SHP77 treated with DMSO at 0.1 percent for 48 hours (cell line): ENCODE measurements at regions not wholly inside any gene's neighbourhood (a gene's known extent, or its start where the extent isn't known, plus 50 kb on each side); places are given as distances from the start of the nearest gene placed in this dataset.

Source experiments
- DNase-seq: peaks from one replicate; lab custom pipeline; 2025; lab: John Stamatoyannopoulos, UW

DNA sequence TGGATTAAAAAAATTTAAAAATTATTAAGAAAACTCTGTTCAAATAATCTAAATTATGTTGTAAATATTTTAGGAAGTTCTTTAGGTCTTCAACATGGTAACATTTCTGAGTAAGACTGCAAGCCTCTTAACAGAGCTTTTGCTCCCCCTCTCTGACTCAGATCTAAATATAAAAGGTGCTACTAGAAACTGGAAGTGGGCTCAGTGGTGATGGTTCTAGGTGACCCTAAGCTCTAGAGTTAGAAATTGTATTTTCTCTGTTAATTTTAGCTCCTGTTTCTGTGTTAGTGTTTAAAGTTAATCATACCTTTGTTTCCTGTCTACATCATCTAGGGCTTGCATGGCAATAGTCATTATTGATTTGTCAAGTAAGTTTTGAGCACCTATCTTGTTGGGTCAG, 159.9 kb upstream of the MEIS2 start:
- DNase-seq, result no peak

DNA sequence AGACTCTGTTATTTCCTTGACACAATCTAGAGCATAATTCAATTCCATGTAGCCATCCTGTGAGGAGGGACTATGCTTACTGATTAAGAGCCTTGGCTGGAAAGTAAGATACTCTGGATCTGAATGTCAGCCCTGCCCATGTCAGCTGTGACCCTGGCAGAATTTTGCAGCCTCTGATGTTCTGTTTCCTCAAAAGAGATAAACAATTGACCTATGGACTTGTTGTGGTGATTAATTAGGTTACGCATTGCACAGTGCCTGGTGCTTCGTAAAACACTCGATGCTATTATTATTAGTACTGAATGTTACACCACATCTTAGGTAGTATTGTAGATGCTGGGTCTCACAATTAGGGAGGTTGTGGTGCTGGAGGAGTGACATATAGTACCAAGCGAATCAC, 161.3 kb upstream of the MEIS2 start:
- no peak for DNase-seq

DNA sequence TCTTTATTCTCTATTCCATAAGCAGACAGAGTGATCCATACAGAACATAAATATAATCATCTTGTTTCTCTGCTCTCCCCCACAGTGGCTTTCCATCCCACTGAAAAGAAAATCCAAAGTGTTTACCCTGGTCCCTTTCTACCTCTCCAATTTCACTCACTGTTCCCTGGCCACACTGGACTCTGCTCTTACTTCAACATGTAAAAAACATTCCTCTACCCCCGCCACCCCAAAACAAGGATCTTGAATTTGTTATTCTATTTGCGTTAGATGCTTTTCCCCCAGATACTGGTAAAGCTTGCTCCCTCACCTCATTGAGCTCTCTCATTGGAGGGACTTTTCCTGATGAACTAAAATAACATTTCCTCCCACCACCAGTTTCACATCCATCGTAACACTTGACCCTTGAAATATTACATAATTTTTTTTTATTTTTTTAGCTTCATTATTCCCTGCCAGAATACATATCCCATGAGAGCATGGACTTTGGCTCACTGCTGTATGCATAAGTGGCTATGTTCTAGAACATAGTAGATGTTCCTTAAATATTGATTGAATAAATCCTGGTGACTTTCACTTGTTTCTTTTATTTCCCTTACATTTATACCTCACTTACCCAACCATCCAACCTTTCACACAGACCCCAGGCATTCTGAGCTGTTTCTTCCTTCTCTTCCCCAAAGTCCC, 162.7 kb upstream of the MEIS2 start:
- no peak for DNase-seq

DNA sequence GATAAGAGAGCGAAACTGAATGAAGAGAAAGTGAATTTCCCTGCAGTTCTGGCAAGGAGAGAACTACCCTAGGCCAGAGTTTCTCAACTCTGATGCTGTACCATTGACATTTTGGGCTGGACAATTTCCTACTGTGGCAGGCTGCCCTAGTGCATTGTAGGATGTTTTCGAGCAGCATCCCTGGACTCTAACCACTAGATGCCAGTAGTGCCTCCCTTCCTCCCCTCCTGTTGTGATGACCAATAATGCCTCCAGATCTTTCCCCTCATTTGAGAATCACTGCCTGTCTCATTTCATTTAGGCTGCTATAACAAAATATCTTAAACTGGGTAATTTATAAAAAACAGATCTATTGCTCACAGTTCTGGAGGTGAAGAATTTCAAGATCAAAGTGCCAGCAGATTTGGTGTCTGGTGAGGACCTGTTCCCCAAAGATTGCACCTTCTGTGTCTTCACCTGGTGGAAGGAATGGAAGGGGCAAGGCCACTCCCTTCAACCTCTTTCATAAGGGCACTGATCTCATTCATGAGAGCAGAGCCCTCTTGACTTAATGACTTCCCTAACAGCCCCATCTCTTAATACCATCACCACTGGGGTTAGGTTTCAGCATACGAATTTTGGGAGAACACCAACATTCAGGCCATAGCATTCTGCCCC, 188.9 kb upstream of the MEIS2 start:
- no peak for DNase-seq

DNA sequence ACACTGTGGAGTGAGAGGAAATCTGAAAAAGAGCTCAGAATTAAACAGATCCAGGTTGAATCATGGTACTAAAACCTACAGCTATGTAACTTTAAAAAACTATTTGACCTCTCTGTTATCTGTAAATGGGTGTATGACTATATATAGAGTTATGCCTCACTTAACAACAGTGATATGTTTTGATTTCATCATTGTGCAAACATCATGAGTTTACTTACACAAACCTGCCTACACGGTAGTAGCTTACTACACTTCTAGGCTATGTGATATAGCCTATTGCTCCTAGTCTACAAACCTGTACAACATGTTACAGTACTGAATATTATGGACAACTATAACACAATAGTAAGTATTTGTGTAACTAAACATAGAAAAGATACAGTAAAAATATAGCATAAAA, 191.6 kb upstream of the MEIS2 start:
- no peak for DNase-seq

DNA sequence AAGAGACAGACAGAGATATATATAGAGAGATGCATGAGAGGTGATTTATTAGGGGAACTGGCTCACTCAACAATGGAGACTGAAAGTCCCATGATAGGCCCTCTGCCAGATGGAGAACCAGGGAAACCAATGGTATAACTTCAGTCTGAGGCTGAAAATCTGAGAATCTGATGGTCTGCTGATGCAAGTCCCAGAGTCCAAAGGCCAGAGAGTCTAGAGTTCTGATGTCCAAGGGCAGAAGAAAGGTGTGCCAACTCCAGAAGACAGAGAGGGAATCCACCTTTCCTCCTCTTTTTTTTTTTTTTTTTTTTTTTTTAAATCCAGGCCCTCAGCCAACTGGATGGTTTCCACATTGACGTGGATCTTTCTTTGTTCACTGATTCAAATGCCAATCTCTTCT, 197.9 kb upstream of the MEIS2 start:
- DNase-seq, result no peak

DNA sequence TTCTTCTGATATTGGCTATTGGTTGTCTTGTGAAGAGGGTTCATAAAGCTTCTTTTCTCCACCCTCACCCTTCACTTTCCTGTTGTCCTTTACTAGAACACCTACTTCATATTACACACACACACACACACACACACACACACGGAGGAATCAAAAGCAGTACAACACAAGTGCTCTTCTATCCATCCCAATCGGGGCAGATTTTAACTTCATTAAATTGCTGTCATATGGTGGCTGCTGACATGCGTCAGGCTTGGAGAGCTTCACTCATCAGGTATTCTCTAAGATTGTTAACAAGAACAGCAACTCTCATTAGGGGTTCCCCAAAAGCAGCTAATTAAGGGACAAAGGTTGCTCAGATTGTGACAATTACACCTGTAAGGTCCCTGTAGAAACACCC, 239.1 kb upstream of the MEIS2 start:
- DNase-seq, result no peak

DNA sequence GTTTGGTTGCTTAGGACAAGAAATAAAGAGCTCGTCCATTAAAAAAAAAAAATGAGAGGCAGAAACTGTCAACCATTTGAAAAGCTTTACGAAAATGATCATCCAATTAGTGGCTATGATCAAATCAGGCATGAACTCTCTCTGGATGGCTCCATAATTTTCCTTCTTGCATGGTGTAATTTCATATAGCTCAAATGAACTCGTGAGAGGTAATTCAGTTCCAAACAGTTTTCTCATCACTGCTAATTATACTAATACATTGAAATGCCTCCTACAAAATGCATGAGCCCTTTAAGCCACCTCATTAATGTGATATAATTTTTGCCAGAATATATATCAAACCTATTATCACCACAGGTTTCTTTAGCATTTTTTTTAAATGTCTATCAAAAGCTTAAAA, 239.5 kb upstream of the MEIS2 start:
- DNase-seq, result no peak

DNA sequence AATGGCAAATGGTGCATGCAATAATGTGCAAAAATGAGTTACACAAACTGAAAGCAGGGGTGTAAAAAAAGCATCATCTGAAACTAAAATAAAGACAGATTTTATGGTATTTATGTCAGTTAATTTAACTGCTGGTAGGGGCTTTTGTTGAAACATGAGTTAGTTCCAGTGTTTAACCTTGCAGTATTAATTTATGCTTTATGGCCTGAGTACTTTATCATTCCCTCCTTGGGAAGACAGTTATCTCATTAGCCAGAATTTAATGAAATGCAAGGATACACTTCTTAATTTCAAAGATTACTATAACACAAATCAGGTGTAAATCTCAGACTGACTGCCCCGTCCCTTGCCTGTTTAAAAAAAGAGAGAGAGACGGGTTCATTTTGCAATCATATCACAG, 240.1 kb upstream of the MEIS2 start:
- DNase-seq, result no peak

DNA sequence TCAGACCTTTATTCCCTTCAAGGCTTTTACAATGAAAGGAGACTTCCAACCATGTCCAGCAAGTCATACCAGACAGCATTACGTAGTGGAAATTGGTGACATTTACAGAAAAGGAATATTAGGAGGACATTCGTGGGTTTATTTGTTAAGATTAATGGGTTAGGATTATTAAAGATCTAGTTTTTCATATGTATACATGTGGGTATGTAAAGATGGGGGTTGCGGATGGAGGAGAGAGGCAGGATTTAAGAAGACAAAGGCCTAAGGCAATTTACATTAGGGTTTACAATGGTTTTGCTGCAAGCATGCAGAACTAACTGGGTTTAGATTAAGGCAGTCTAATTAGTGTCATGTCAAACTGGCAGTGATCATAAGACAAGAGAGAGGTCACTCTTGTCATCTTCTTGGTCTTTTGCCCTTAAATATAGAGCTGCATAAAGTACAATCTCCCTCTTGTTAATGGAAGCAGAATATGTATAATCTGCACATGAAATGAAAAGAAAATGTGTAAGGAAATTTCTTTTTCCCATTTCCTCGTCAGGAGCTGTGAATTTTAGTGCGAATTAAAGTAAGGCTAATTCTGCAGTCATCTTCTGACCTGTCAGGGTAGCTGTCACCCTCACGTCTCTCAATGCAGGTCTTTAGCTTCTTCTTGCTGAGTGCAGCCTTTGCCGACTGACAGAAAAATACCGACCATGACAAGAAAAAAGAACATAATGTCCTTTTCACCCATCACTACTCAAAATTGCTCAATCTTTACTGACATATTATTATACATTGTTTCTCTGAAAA, 258.9 kb upstream of the MEIS2 start:
- DNase-seq, result no peak

DNA sequence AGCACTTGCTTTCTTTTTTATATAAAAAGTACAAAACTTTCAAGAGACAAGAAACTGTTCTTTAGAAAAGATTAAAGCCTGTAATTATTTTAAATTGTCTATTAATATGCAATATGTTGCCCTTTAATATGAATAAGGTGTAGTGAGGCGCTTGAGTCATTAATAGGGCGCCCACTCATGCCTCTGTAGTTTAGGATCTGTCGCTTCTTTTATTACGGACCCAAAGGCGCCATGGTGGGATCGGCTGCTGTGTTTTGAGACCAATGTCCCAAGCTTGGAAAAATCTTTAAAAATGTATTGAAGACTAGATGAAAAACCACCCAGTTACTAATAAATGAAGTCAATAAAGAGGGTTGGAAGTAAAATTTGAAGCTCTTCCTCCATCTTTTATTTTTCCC, 259.5 kb upstream of the MEIS2 start:
- DNase-seq, result no peak

DNA sequence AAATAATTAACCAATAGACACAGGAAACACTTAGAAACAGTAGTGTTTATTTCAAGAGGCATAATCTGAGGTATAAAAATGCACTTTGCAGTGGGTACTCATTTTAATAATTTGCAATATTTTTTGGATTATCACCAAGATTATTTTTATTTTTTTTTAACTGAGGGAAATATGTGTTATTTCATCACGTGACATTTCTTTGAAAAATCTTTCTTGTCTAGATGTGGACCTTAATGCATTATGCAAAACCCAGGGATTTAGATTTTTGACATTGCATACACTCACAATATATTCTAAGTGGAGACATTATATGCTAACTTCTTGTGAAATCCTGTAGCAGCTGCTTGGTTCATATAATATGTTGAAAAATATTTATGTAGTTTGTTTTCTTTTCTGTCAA, 260.4 kb upstream of the MEIS2 start:
- no peak for DNase-seq

DNA sequence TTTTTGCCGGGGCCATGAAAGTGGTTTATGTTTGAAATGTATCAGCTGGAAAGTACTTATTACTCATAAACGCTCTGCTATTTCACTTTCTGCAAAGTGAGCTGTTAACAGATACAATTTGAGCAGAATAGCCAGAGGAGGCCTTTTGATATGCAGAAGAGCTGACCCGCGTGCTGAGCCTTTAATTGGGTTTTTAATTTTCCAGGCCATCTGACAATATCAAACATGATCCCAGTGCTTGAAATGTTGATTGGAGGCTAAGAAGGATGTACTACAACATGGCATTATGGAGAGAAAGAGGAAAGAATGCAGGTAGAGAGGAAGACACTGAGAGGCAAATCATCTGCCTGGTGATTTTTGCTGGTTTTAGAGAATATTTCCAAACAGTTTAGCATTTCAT, 261.3 kb upstream of the MEIS2 start:
- no peak for DNase-seq

DNA sequence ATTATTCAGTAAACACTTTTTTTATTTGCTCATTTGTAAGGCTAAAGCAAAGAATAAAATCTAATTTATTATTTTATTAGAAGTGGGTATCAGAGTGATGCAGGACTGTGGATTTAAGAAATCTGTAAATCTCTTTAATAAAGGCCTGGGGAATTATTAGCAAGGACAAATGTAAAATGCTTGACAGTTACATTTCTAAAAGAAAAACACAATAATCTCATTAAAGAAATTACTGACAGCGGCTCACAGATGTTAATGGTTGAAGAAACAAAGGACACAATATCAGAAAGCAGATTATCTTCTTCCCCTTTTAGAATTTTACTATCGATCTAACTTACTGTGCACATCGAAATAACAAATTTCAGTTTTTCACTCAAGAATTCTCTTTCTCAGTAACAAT, 262.1 kb upstream of the MEIS2 start:
- no peak for DNase-seq

DNA sequence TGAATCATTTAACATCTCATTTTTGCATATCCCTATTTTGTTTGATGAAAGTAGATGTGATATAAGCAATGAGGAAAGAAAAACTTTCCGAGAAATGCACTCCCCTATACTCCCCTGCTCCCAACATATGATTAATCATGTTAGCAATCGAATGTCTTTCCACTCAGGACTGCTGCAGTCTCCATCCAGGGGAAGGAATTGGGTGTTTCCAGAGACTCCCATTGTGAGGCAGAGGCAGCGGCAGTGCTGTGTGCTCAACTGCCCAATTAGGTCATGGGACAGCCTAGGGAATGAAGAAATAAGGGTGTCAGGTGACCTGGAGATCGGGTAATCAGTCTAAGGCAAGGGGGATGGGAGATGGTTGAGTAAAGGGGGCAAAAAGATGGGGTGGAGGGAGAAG, 268.6 kb upstream of the MEIS2 start:
- no peak for DNase-seq

DNA sequence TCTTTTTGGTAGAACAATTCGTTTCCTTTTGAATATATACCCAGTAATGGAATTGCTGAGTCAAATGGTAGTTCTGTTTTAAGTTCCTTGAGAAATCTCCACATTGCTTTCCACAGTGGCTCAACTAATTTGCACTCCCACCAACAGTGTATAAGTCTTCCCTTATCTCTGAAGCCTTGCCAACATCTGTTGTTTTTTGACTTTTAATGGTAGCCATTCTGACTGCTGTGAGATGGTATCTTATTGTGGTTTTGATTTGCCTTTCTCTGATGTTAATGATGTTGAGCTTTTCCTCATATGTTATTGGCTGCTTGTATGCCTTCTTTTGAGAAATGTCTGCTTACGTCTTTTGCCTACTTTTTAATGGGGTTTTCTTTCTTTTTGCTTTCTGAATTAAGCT, 270.6 kb upstream of the MEIS2 start:
- DNase-seq, result no peak

DNA sequence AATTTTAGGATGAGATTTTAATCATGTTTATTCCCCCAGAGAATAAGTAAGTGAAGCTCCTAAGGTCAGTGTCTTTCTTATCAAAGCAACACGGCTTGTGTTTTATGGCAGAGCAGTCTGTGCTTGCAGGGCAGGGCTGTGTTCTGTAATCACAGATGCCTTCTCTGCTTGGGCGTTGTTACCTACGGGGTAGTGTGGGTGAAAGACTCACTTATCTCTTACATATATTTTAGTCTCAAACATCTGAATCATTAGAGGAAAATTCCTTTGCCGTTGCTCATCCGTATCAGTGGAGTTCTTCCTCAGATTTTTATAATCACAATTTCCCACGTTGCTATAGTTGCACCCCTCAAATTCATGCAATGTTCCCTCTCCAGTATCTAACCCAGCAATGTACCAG, 271.7 kb upstream of the MEIS2 start:
- DNase-seq, result no peak

DNA sequence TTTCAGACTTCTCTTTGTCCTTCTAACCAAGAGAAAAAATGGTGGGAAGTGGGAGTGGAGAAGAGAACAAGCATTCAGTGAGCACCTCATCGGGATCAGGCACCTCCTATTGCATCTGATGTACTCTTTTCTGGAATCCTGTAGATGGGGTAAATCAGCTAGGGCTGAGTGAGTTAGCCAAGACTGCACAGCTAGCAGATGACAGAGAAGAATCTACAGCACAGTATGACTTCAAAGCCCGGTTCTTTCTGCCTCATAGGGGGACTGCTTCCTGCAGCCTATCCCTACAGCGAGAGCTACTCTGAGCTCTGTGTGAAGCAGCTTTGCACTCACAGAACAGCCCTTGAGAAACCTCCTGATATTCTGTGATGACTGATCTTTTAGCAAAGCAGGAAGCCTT, 275.2 kb upstream of the MEIS2 start:
- no peak for DNase-seq

DNA sequence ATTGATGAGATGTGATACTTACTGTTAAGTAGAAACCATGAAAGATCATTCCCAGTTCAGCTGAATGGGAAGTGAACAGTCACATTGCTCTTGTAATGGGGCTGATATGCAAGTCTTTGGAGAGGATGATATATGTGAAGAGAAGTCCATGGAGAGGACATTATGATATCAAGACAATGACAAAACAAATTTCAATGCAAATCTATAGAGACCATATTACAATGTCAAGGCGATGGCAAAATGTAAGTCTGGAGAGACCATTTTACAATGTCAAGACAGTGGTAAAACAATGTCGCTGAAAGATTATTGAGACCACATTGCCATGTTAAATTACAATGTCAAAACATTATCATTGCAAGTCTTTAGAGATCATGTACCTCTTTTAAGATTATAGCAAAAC, 277.1 kb upstream of the MEIS2 start:
- no peak for DNase-seq

DNA sequence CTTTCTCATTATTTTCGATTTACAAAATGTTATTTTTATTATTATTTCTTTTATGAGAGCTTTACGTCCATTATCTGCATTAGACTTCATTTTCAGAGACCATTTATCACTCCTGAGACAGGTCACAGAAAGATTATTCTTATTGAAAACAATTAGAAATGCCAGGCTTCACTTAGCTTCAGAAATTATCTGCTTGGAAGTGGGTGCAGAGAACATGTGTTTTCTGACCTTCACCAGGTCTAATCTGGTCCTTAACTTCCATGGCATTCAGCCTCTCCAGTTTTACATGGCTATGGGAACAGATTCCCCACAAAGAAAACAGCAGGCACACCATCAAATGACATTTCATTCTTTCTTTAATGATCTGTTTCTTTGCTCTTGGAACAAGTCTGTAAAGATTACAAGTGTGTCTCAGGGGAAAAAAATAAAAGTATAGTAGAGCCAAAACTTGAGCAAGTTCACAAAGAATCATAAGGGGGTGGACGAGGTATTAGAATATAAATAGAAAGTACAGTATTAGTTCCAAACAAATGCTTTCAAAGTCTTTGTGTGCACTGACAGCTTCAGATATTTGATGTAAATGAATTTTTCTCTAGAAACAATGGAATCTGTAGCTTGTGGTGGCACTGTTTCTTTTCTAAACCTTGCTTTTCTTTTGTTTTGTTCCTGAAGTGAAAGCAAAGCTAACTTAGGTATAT, 294.2 kb upstream of the MEIS2 start:
- DNase-seq, result no peak

DNA sequence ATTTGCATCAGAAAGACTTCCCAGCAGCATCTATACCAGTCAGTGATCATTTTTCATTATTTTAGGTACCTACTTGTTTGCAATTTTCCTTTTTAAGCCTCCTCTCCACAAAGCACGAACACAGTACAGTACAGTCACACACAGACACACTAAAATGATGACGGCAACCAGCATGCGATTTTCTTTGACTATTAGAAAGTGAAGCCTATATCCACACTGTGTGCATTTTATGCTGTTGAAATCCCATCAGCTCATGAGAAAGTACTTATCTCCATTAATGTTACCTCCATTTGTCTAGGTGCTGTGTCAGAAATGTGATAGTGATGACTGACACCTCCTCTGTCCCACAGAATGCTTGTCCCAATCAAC, 294.7 kb upstream of the MEIS2 start:
- DNase-seq, result no peak

DNA sequence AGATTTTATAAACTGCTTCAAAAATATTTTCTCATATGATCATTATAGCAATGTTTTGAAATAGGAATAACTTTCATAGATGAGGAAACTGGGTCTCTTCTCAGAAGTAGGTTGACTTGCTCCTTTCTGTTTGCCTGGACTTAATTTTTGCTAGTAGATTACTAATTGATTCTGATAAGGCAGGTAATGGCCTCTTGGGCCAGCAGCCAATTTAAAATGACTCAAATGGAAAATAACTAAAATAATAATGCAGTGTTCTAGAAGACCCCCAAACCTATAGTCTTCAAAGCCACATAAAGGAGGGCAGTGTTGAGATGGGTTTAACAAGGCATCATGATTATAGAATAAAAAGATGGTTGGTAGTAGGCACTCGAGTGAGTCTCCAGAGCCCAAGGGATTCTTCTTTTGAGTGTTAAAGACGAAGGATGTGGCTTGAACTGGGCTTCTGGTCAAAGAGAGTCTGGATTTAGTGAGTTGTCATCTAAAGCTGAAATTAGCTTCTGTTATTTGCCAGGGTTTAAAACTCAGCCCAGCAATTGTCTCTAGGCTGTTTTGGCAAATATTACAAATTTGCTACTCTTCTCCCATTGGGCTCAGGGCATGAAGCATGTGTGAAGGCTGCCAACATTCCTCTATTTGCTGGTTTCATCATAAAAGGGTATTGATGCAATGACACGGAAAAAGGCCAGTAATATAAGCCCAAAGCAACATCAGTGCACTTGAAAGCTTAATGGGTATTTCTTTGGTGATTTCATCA, 297.1 kb upstream of the MEIS2 start:
- DNase-seq, result no peak
